HG03135 (cell line): ENCODE measurements at regions not wholly inside any gene's neighbourhood (a gene's known extent, or its start where the extent isn't known, plus 50 kb on each side); places are given as distances from the start of the nearest gene placed in this dataset.

Experiments used
- ATAC-seq: cut with Tn5 transposase; IDR thresholded peaks from one replicate; pipeline ENCODE4 v1.9.1; 2021; ENCODE audit warnings: mild to moderate bottlenecking, moderate library complexity; ENCODE audit not compliant: unreplicated experiment

GRCh38 chr1:229046251-229046853, 224.6 kb upstream of the RAB4A start:
- no peak for ATAC-seq

GRCh38 chr1:229047161-229047839, 223.6 kb upstream of the RAB4A start:
- ATAC-seq = no peak

GRCh38 chr1:229047840-229048620, 222.9 kb upstream of the RAB4A start:
- ATAC-seq = no peak

- ATAC-seq = no peak
Measured at GRCh38 chr1:229048896-229049295, 222.0 kb upstream of the RAB4A start.

GRCh38 chr1:229056046-229056445, 214.9 kb upstream of the RAB4A start:
- ATAC-seq = no peak

- ATAC-seq = no peak
Measured at GRCh38 chr1:229058111-229058561, 212.8 kb upstream of the RAB4A start.

- no peak for ATAC-seq
Measured at GRCh38 chr1:229058729-229059128, 212.2 kb upstream of the RAB4A start.

GRCh38 chr1:229059671-229060539, 211.0 kb upstream of the RAB4A start:
- ATAC-seq = no peak

GRCh38 chr1:229062135-229062534, 208.8 kb upstream of the RAB4A start:
- ATAC-seq = no peak

- ATAC-seq = no peak
Measured at GRCh38 chr1:229063154-229063773, 207.6 kb upstream of the RAB4A start.

GRCh38 chr1:229064320-229065168, 206.4 kb upstream of the RAB4A start:
- no peak for ATAC-seq

GRCh38 chr1:229065613-229066012, 205.3 kb upstream of the RAB4A start:
- ATAC-seq = no peak

GRCh38 chr1:229066591-229066990, 204.3 kb upstream of the RAB4A start:
- no peak for ATAC-seq

GRCh38 chr1:229067546-229067945, 203.4 kb upstream of the RAB4A start:
- no peak for ATAC-seq

GRCh38 chr1:229068270-229068987, 202.5 kb upstream of the RAB4A start:
- ATAC-seq = no peak

- no peak for ATAC-seq
Measured at GRCh38 chr1:229069176-229069575, 201.7 kb upstream of the RAB4A start.

GRCh38 chr1:229070168-229070567, 200.7 kb upstream of the RAB4A start:
- ATAC-seq = no peak

GRCh38 chr1:229073251-229073650, 197.7 kb upstream of the RAB4A start:
- ATAC-seq = no peak

GRCh38 chr1:229075217-229075616, 195.7 kb upstream of the RAB4A start:
- no peak for ATAC-seq
